Tibial artery (tissue), 4 donors: ENCODE measurements at regions not wholly inside any gene's neighbourhood (a gene's known extent, or its start where the extent isn't known, plus 50 kb on each side); places are given as distances from the start of the nearest gene placed in this dataset.
"Not testable (repeated sequence)": the region's sequence is repeated elsewhere in the genome, so short reads cannot be mapped to it uniquely, and the experiment has no call there.

Experiments used
- DNase-seq, 2 donors: peaks; one replicate each; pipeline ENCODE4 v3.0.0-alpha.2; 2019
- H3K27ac ChIP-seq, 2 donors: fragments of 200-600 bp; sonication (generic) in 1 of 2; 1 replicate in 1 of 2; 2 replicates in 1 of 2; pipeline ENCODE4 v1.5.1; 2018 to 2019; ENCODE audit warnings: mild to moderate bottlenecking in 1 of 2
- H3K27me3 ChIP-seq, 2 donors: fragments of 200-600 bp; sonication (generic) in 1 of 2; one replicate each; pipeline versions ENCODE4 v1.5.1 to v1.6.0; 2016 to 2019
- H3K36me3 ChIP-seq, 3 donors: fragments of 200-600 bp; sonication (generic) in 2 of 3; one replicate each; pipeline ENCODE4 v1.5.1; 2016 to 2019; ENCODE audit warnings: mild to moderate bottlenecking in 2 of 3
- H3K4me1 ChIP-seq, 4 donors: fragments of 200-600 bp; sonication (generic) in 2 of 4; 1 replicate in 3 of 4; 2 replicates in 1 of 4; pipeline ENCODE4 v1.5.1; 2016 to 2019
- H3K4me3 ChIP-seq, 2 donors: fragments of 200-600 bp; sonication (generic) in 1 of 2; 1 replicate in 1 of 2; 2 replicates in 1 of 2; pipeline ENCODE4 v1.5.1; 2018 to 2019; ENCODE audit warnings: mild to moderate bottlenecking in 2 of 2
- H3K9me3 ChIP-seq, 3 donors: fragments of 200-600 bp; sonication (generic) in 1 of 3; one replicate each; pipeline ENCODE4 v1.5.1; 2016 to 2019
- intact Hi-C: fragments of 100-400 bp; cut with DNase I; formaldehyde crosslinking; loops from one replicate; pipeline ENCODE4 v1.15.0; 2023; ENCODE audit warnings: low total_unique reads
- TF ChIP-seq, protein P1 (sequence below), 2 experiments: fragments of 200-600 bp in 1 of 2; fragments of 450-650 bp in 1 of 2; IDR thresholded peaks; one replicate each; pipeline ENCODE4 v1.5.1; 2017 to 2019; ENCODE audit warnings: antibody characterized with exemption in 2 of 2, mild to moderate bottlenecking in 1 of 2, moderate library complexity in 1 of 2

- TF ChIP-seq, protein P1, sequence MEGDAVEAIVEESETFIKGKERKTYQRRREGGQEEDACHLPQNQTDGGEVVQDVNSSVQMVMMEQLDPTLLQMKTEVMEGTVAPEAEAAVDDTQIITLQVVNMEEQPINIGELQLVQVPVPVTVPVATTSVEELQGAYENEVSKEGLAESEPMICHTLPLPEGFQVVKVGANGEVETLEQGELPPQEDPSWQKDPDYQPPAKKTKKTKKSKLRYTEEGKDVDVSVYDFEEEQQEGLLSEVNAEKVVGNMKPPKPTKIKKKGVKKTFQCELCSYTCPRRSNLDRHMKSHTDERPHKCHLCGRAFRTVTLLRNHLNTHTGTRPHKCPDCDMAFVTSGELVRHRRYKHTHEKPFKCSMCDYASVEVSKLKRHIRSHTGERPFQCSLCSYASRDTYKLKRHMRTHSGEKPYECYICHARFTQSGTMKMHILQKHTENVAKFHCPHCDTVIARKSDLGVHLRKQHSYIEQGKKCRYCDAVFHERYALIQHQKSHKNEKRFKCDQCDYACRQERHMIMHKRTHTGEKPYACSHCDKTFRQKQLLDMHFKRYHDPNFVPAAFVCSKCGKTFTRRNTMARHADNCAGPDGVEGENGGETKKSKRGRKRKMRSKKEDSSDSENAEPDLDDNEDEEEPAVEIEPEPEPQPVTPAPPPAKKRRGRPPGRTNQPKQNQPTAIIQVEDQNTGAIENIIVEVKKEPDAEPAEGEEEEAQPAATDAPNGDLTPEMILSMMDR (IDR thresholded peaks at IDR 0.05): no peak
- no peak for DNase-seq
- no peaks in the 10 kb centered on the region for H3K4me1 ChIP-seq
- no peaks in the 10 kb centered on the region for H3K9me3 ChIP-seq
- no peaks in the 10 kb centered on the region for H3K36me3 ChIP-seq
- no peak overlapping the region for H3K27ac ChIP-seq
- intact Hi-C loops: no loop called here
- H3K27me3 ChIP-seq: peaks cover 0 to 16% of the 10 kb centered on the region in 2 donors
- no peak overlapping the region for H3K4me3 ChIP-seq
Observed at GRCh38 chr22:22374163-22374562, 129.6 kb downstream of the VPREB1 start.

DNA sequence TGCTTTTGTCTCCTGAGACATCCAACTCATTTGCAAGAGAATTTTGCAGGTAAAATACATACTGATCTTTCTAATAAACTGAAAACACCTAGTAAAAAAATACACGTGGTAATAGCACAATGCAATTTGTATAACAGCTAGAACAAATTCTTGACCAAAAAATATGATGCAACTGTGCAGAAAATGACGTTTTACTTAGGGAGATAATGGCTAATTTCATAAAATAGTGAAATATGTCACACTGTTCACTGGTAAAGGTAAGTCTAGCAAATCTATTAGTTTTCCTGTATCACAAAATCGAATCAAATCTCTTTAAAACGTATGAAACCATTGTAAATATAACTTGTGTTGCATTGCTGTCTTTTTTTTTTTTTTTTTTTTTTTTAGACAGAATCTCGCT, 130.0 kb downstream of the VPREB1 start:
- H3K36me3 ChIP-seq: no peaks in the 10 kb centered on the region
- no peak for DNase-seq
- H3K27me3 ChIP-seq: peaks cover 0 to 16% of the 10 kb centered on the region in 2 donors
- intact Hi-C loops: no loop called here
- H3K4me3 ChIP-seq: no peak overlapping the region
- H3K27ac ChIP-seq: no peak overlapping the region
- H3K4me1 ChIP-seq: no peaks in the 10 kb centered on the region
- TF ChIP-seq, protein P1 (IDR thresholded peaks at IDR 0.05): no peak
- H3K9me3 ChIP-seq: no peaks in the 10 kb centered on the region

- Histone ChIP-seq H3K27me3 (peaks cover 0 to 16% of the 10 kb centered on the region in 2 donors), H3K27ac (no peak overlapping the region), H3K9me3 (no peaks in the 10 kb centered on the region), H3K36me3 (no peaks in the 10 kb centered on the region), H3K4me1 (no peaks in the 10 kb centered on the region), H3K4me3 (no peak overlapping the region)
- DNase-seq: no peak
- intact Hi-C loops: no loop called here
- TF ChIP-seq, protein P1 (IDR thresholded peaks at IDR 0.05): no peak
Observed at GRCh38 chr22:22375576-22376351, 131.2 kb downstream of the VPREB1 start.

- no peaks in the 10 kb centered on the region for H3K36me3 ChIP-seq
- peaks cover 0 to 16% of the 10 kb centered on the region in 2 donors for H3K27me3 ChIP-seq
- no peaks in the 10 kb centered on the region for H3K4me1 ChIP-seq
- H3K27ac ChIP-seq: no peak overlapping the region
- H3K9me3 ChIP-seq: no peaks in the 10 kb centered on the region
- intact Hi-C loops: no loop called here
- no peak overlapping the region for H3K4me3 ChIP-seq
- DNase-seq: no peak
- TF ChIP-seq, protein P1 (IDR thresholded peaks at IDR 0.05): no peak
Observed at GRCh38 chr22:22376352-22376706, 131.7 kb downstream of the VPREB1 start.

DNA sequence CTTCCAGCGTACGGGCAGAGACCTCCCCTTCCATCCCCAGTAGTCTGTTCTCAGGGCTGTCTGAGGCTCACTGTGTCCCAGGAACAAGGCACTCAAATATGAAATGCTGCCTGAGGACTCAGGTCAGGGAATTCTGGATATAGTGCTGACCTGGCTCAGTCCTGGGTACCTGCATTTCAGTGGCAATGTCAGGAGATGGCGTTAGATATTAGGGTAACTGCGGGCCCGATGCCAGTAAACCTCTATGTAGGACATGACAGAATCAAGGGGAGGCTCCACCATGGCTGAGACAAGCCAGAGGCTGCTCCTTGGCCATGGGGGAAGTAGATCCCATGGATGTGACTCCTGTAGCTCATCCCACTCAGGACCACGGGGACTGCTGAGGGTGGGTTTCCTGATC, 131.7 kb downstream of the ZNF280B start:
- H3K36me3 ChIP-seq, H3K4me3 ChIP-seq, intact Hi-C loops, H3K27ac ChIP-seq, DNase-seq, H3K9me3 ChIP-seq, H3K4me1 ChIP-seq: not testable (repeated sequence)
- H3K27me3 ChIP-seq: peaks cover 0 to 13% of the 10 kb centered on the region in 2 donors

GRCh38 chr22:22377335-22377734, 131.2 kb downstream of the ZNF280B start:
- H3K36me3 ChIP-seq: no peaks in the 10 kb centered on the region
- intact Hi-C loops: no loop called here
- TF ChIP-seq, protein P1 (IDR thresholded peaks at IDR 0.05): no peak
- no peak overlapping the region for H3K4me3 ChIP-seq
- DNase-seq: no peak
- H3K27ac ChIP-seq: no peak overlapping the region
- H3K9me3 ChIP-seq: no peaks in the 10 kb centered on the region
- peaks cover 0 to 13% of the 10 kb centered on the region in 2 donors for H3K27me3 ChIP-seq
- H3K4me1 ChIP-seq: no peaks in the 10 kb centered on the region
